ENCODE measurements at regions not wholly inside any gene's neighbourhood (a gene's known extent, or its start where the extent isn't known, plus 50 kb on each side); places are given as distances from the start of the nearest gene placed in this dataset.

GRCh38 chr9:86721843-86722705, 225.2 kb downstream of the GAS1 start:
- no peak for DNase-seq

- DNase-seq = no peak
These were observed 226.0 kb downstream of the GAS1 start for GRCh38 chr9:86721226-86721781.

- DNase-seq = no peak
These were observed 226.6 kb downstream of the GAS1 start for GRCh38 chr9:86720639-86721225.

GRCh38 chr9:86718388-86719049, 228.8 kb downstream of the GAS1 start:
- DNase-seq = no peak

- no peak for DNase-seq
These were observed 230.9 kb downstream of the GAS1 start for GRCh38 chr9:86716326-86716922.

- DNase-seq = no peak
These were observed 232.3 kb downstream of the GAS1 start for GRCh38 chr9:86714999-86715398.

GRCh38 chr9:86713970-86714369, 233.3 kb downstream of the GAS1 start:
- no peak for DNase-seq

GRCh38 chr9:86713470-86713869, 233.8 kb downstream of the GAS1 start:
- DNase-seq = no peak

GRCh38 chr9:86708918-86709835, 238.1 kb downstream of the GAS1 start:
- DNase-seq = no peak

GRCh38 chr9:86707932-86708510, 239.3 kb downstream of the GAS1 start:
- DNase-seq = no peak

- DNase-seq = no peak
These were observed 240.9 kb downstream of the GAS1 start for GRCh38 chr9:86706391-86706790.

GRCh38 chr9:86705490-86705889, 241.8 kb downstream of the GAS1 start:
- DNase-seq = no peak

- DNase-seq = no peak
These were observed 244.0 kb downstream of the GAS1 start for GRCh38 chr9:86703346-86703745.

GRCh38 chr9:86700629-86701028, 246.7 kb downstream of the GAS1 start:
- DNase-seq = no peak

GRCh38 chr9:86697999-86698398, 249.3 kb downstream of the GAS1 start:
- no peak for DNase-seq

- DNase-seq = no peak
These were observed 250.1 kb downstream of the GAS1 start for GRCh38 chr9:86697213-86697612.

GRCh38 chr9:86695910-86696424, 251.3 kb downstream of the GAS1 start:
- DNase-seq = no peak

- DNase-seq = no peak
These were observed 257.3 kb downstream of the GAS1 start for GRCh38 chr9:86690034-86690433.

GRCh38 chr9:86687788-86688187, 259.5 kb downstream of the GAS1 start:
- no peak for DNase-seq

- DNase-seq = no peak
These were observed 261.8 kb downstream of the GAS1 start for GRCh38 chr9:86685556-86685955.

- peak; percentile 20 for DNase-seq
These were observed 263.2 kb downstream of the GAS1 start for GRCh38 chr9:86684148-86684547.

- DNase-seq = no peak
These were observed 265.1 kb downstream of the GAS1 start for GRCh38 chr9:86682240-86682639.
